Liver (tissue), 3 donors: ENCODE measurements at regions not wholly inside any gene's neighbourhood (a gene's known extent, or its start where the extent isn't known, plus 50 kb on each side); places are given as distances from the start of the nearest gene placed in this dataset.

ENCODE experiments used
- ATF3 ChIP-seq: IDR thresholded peaks from 2 replicates; pipeline ENCODE4 v1.6.1; 2016; ENCODE audit warnings: antibody characterized with exemption
- CTCF ChIP-seq: fragments of 150-350 bp; IDR thresholded peaks from 2 replicates; pipeline ENCODE4 v1.5.1; 2017; ENCODE audit warnings: improper control_type of control experiment, low read depth, low read length; ENCODE audit not compliant: missing input control
- EGR1 ChIP-seq, 2 donors: IDR thresholded peaks; 2 replicates each; pipeline ENCODE4 v1.6.1; 2016 to 2018; ENCODE audit warnings: antibody characterized with exemption in 2 of 2, low read depth in 2 of 2
- RAD21 ChIP-seq, 2 donors: IDR thresholded peaks; 2 replicates each; pipeline ENCODE4 v1.6.1; 2016; ENCODE audit warnings: antibody characterized with exemption in 2 of 2, mild to moderate bottlenecking in 2 of 2
- TAF1 ChIP-seq: conservative IDR thresholded peaks from 2 replicates; pipeline ENCODE4 v1.6.1; 2016; ENCODE audit warnings: antibody characterized with exemption, mild to moderate bottlenecking
- YY1 ChIP-seq: IDR thresholded peaks from 2 replicates; pipeline ENCODE4 v1.6.1; 2016; ENCODE audit warnings: antibody characterized with exemption, mild to moderate bottlenecking
- ZBTB33 ChIP-seq: IDR thresholded peaks from 2 replicates; pipeline ENCODE4 v1.6.1; 2016; ENCODE audit warnings: antibody characterized with exemption
- donor health status: healthy.
- donor health status: healthy.

- TF ChIP-seq CTCF, result no peak
- no peak for TF ChIP-seq ZBTB33
- no peak for TF ChIP-seq YY1
- TF ChIP-seq TAF1, result no peak
- TF ChIP-seq ATF3, result no peak
- TF ChIP-seq RAD21 (IDR thresholded peaks at IDR 0.05), result no peak
- no peak for TF ChIP-seq EGR1 (IDR thresholded peaks at IDR 0.05; ENCODE audit: low read depth in 2 of 2)
Measured at GRCh38 chr1:25048728-25049127, 118.7 kb upstream of the RUNX3 start.
